GM12864 (cell line): ENCODE measurements at regions not wholly inside any gene's neighbourhood (a gene's known extent, or its start where the extent isn't known, plus 50 kb on each side); places are given as distances from the start of the nearest gene placed in this dataset.

Experiments
- DNase-seq: peaks from one replicate; pipeline ENCODE4 v3.0.0-alpha.2; 2011; ENCODE audit warnings: low read depth
- H3K4me3 ChIP-seq: 2 replicates; pipeline ENCODE4 v1.5.1; 2011; ENCODE audit warnings: mild to moderate bottlenecking, low read depth, low read length, control low read depth
- CTCF ChIP-seq: IDR thresholded peaks from 2 replicates; pipeline ENCODE4 v1.5.1; 2011; ENCODE audit warnings: low read depth, mild to moderate bottlenecking, moderate library complexity, low read length, control low read depth, inconsistent platforms; ENCODE audit errors: missing control alignments

DNA sequence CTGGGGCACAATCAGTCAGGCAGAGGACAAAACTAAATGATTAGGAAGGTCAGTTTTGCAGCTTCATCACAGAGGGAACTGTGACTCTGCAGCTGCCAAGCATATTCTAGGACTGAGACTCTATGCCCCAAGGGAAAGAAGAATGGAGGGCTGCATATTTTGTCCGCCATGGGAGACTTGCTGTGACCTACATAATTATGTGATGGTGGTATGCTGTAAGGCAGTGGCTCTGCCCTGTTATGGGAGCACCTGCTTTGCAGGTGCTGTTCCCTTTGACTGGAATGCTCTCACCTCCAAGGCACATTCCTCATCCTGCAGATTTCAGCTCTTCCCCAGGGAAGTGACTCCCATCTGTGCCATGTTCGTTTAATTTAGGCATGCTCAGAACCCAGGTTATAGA, 261.9 kb upstream of the EPHA4 start:
- TF ChIP-seq CTCF = no peak
- H3K4me3 ChIP-seq = no peak overlapping the region
- no peak for DNase-seq

- DNase-seq = no peak
- TF ChIP-seq CTCF = no peak
- no peak overlapping the region for H3K4me3 ChIP-seq
Measured at GRCh38 chr2:221831051-221831450, 258.9 kb upstream of the EPHA4 start.

DNA sequence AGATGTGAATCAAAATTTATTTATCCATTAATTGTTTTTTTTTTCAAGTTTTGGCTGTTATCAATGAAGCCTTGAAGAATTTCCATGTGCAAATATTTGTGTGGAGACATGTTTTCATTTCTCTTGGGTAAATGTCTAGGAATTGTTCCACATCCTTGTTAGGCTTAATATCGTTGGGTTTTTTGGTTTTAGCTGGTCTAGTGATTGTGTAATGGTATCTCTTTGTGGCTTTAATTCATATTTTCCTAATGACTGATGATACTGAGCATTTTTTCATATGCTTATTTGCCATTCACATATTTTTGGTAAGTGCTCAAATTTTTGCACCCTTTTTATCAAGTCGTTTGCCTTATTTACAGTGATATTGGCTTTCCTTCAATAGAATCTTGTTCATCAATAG, 250.3 kb upstream of the EPHA4 start:
- TF ChIP-seq CTCF = no peak
- H3K4me3 ChIP-seq = no peak overlapping the region
- no peak for DNase-seq

GRCh38 chr2:221818616-221819320, 246.7 kb upstream of the EPHA4 start:
- H3K4me3 ChIP-seq = no peak overlapping the region
- no peak for TF ChIP-seq CTCF
- no peak for DNase-seq

- DNase-seq = no peak
- no peak for TF ChIP-seq CTCF
Measured at GRCh38 chr2:221817878-221818277, 245.8 kb upstream of the EPHA4 start.

DNA sequence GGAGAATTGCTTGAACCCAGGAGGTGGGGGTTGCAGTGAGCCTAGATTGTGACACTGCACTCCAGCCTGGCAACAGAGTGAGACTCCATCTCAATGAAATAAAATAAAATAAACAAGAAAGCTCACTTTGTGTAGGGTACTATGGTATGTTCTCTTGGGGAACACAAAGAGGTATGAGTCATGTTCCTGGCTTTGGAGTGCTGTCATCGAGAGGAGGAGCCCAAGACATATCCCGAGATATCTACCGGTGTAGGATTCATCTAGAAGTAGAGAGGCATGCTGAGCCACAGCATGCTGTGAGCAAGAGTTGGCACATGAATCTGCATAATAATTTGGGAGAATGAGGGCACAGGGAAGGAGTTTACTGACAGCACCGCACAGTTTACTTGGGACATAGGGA, 244.9 kb upstream of the EPHA4 start:
- H3K4me3 ChIP-seq = no peak overlapping the region
- no peak for DNase-seq
- TF ChIP-seq CTCF = no peak

More at GRCh38 chr2:221817878-221818277, 245.8 kb upstream of the EPHA4 start:
- no peak overlapping the region for H3K4me3 ChIP-seq

DNA sequence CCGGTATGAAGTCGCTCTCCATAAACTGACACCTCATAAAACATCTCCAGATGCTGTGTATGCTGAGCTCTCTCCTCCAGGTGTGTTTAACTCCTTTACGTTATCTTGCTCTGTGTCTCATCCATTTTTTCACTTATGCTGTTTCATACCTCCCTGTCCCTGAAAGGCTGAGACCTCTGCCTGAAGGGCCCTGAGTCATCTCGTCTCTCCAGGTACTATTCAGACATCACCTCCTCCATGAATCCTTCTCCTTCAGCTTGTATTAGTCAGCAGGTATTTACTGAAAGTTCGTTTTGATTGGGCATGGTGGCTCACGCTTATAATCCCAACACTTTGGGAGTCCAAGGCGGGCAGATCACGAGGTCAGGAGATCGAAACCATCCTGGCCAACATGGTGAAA, 244.5 kb upstream of the EPHA4 start:
- TF ChIP-seq CTCF = no peak
- no peak for DNase-seq

More for the DNA sequence above, 244.5 kb upstream of the EPHA4 start:
- H3K4me3 ChIP-seq = no peak overlapping the region
